Activated naive CD4-positive, alpha-beta T cell treated with anti-CD3 and anti-CD28 coated beads for 36 hours (primary cell): ENCODE measurements at regions not wholly inside any gene's neighbourhood (a gene's known extent, or its start where the extent isn't known, plus 50 kb on each side); places are given as distances from the start of the nearest gene placed in this dataset.

Experiments used
- CTCF ChIA-PET: fragments of 350-600 bp; sonication (Branson Sonifier 250); formaldehyde crosslinking; loops from one replicate; lab custom pipeline; 2021; ENCODE audit warnings: antibody characterized with exemption; lab: Charles Lee
- DNase-seq: peaks from one replicate; pipeline ENCODE4 v3.0.0-alpha.2; 2020
- H3K27ac Mint-ChIP-seq: one replicate; pipeline ENCODE4 v1.8.0; 2021; ENCODE audit warnings: mild to moderate bottlenecking, mixed read lengths
- H3K27me3 Mint-ChIP-seq: one replicate; pipeline ENCODE4 v1.8.0; 2021; ENCODE audit warnings: low read depth, mixed read lengths
- H3K36me3 Mint-ChIP-seq: one replicate; pipeline ENCODE4 v1.8.0; 2021; ENCODE audit warnings: low read depth, mixed read lengths
- H3K4me1 Mint-ChIP-seq: one replicate; pipeline ENCODE4 v1.8.0; 2021; ENCODE audit warnings: low read depth, mixed read lengths
- H3K4me3 Mint-ChIP-seq: one replicate; pipeline ENCODE4 v1.8.0; 2021; ENCODE audit warnings: mild to moderate bottlenecking, moderate library complexity, mixed read lengths
- H3K9me3 Mint-ChIP-seq: one replicate; pipeline ENCODE4 v1.8.0; 2021; ENCODE audit warnings: mixed read lengths
- intact Hi-C: fragments of 100-400 bp; cut with micrococcal nuclease; formaldehyde crosslinking; loops from one replicate; pipeline ENCODE4 v1.15.1; 2023

- intact Hi-C loops = no loop called here
- H3K36me3 Mint-ChIP-seq = no peaks in the 10 kb centered on the region
- CTCF ChIA-PET = no interaction called here
- no peaks in the 10 kb centered on the region for H3K4me1 Mint-ChIP-seq
- no peak overlapping the region for H3K4me3 Mint-ChIP-seq
- no peak for DNase-seq
- no peak overlapping the region for H3K27ac Mint-ChIP-seq
- peaks cover 10% of the 10 kb centered on the region for H3K9me3 Mint-ChIP-seq
- H3K27me3 Mint-ChIP-seq = no peaks in the 10 kb centered on the region
These were observed 317.4 kb downstream of the DIPK2A start for GRCh38 chr3:144289057-144289456.

GRCh38 chr3:144294659-144295538 lies 323.3 kb downstream of the DIPK2A start:
- Mint-ChIP-seq H3K4me3 (no peak overlapping the region), H3K27me3 (no peaks in the 10 kb centered on the region), H3K4me1 (no peaks in the 10 kb centered on the region), H3K9me3 (peaks cover 8% of the 10 kb centered on the region), H3K36me3 (no peaks in the 10 kb centered on the region), H3K27ac (no peak overlapping the region)
- CTCF ChIA-PET = no interaction called here
- intact Hi-C loops = no loop called here
- DNase-seq = no peak

- no peaks in the 10 kb centered on the region for H3K36me3 Mint-ChIP-seq
- no peak overlapping the region for H3K27ac Mint-ChIP-seq
- no peaks in the 10 kb centered on the region for H3K27me3 Mint-ChIP-seq
- H3K4me3 Mint-ChIP-seq = no peak overlapping the region
- H3K9me3 Mint-ChIP-seq = peaks cover 8% of the 10 kb centered on the region
- no peaks in the 10 kb centered on the region for H3K4me1 Mint-ChIP-seq
- intact Hi-C loops = no loop called here
- DNase-seq = no peak
- CTCF ChIA-PET = no interaction called here
These were observed 324.0 kb downstream of the DIPK2A start for GRCh38 chr3:144295613-144296012.

GRCh38 chr3:144296808-144297207 lies 325.2 kb downstream of the DIPK2A start:
- Mint-ChIP-seq H3K4me3 (no peak overlapping the region), H3K36me3 (no peaks in the 10 kb centered on the region), H3K4me1 (no peaks in the 10 kb centered on the region), H3K27ac (no peak overlapping the region), H3K9me3 (peaks cover 2% of the 10 kb centered on the region), H3K27me3 (no peaks in the 10 kb centered on the region)
- intact Hi-C loops = no loop called here
- DNase-seq = no peak
- CTCF ChIA-PET = no interaction called here

GRCh38 chr3:144301863-144302262 lies 330.2 kb downstream of the DIPK2A start:
- CTCF ChIA-PET = no interaction called here
- H3K4me1 Mint-ChIP-seq = no peaks in the 10 kb centered on the region
- no peak overlapping the region for H3K27ac Mint-ChIP-seq
- H3K9me3 Mint-ChIP-seq = peaks cover 9% of the 10 kb centered on the region
- peaks cover 3% of the 10 kb centered on the region for H3K36me3 Mint-ChIP-seq
- no peak for DNase-seq
- H3K27me3 Mint-ChIP-seq = peaks cover 13% of the 10 kb centered on the region
- intact Hi-C loops = loop anchor here (10.0 kb wide), 1 partner anchor 327 kb away; the partner anchor contains the start of gene DIPK2A
- H3K4me3 Mint-ChIP-seq = no peak overlapping the region

GRCh38 chr3:144307951-144308350 lies 336.3 kb downstream of the DIPK2A start:
- intact Hi-C loops = loop anchor here (10.0 kb wide), 1 partner anchor 333 kb away; the partner anchor contains the start of gene DIPK2A
- H3K27ac Mint-ChIP-seq = no peak overlapping the region
- DNase-seq = no peak
- H3K4me3 Mint-ChIP-seq = no peak overlapping the region
- peaks cover 6% of the 10 kb centered on the region for H3K9me3 Mint-ChIP-seq
- H3K4me1 Mint-ChIP-seq = no peaks in the 10 kb centered on the region
- CTCF ChIA-PET = no interaction called here
- H3K27me3 Mint-ChIP-seq = peaks cover 8% of the 10 kb centered on the region
- no peaks in the 10 kb centered on the region for H3K36me3 Mint-ChIP-seq

GRCh38 chr3:144308396-144308795 lies 336.8 kb downstream of the DIPK2A start:
- H3K36me3 Mint-ChIP-seq = no peaks in the 10 kb centered on the region
- no peak overlapping the region for H3K27ac Mint-ChIP-seq
- intact Hi-C loops = loop anchor here (10.0 kb wide), 1 partner anchor 334 kb away; the partner anchor contains the start of gene DIPK2A
- H3K4me3 Mint-ChIP-seq = no peak overlapping the region
- CTCF ChIA-PET = interaction anchor here (1.0 kb wide), 1 partner anchor 11 kb away, joined by 3 read pairs; no protein-coding TSS in a partner anchor
- H3K4me1 Mint-ChIP-seq = no peaks in the 10 kb centered on the region
- H3K9me3 Mint-ChIP-seq = peaks cover 6% of the 10 kb centered on the region
- H3K27me3 Mint-ChIP-seq = peaks cover 8% of the 10 kb centered on the region
- no peak for DNase-seq

- Mint-ChIP-seq H3K4me3 (no peak overlapping the region), H3K36me3 (no peaks in the 10 kb centered on the region), H3K9me3 (no peaks in the 10 kb centered on the region), H3K27me3 (peaks cover 5% of the 10 kb centered on the region), H3K27ac (no peak overlapping the region), H3K4me1 (no peaks in the 10 kb centered on the region)
- no peak for DNase-seq
- intact Hi-C loops = no loop called here
- CTCF ChIA-PET = interaction anchor here (0.5 kb wide), 1 partner anchor 988 kb away, joined by 5 read pairs; no protein-coding TSS in a partner anchor
These were observed 341.1 kb downstream of the DIPK2A start for GRCh38 chr3:144312702-144313101.

- no peak overlapping the region for H3K4me3 Mint-ChIP-seq
- no peaks in the 10 kb centered on the region for H3K4me1 Mint-ChIP-seq
- H3K27ac Mint-ChIP-seq = no peak overlapping the region
- intact Hi-C loops = no loop called here
- H3K27me3 Mint-ChIP-seq = peaks cover 5% of the 10 kb centered on the region
- H3K36me3 Mint-ChIP-seq = no peaks in the 10 kb centered on the region
- H3K9me3 Mint-ChIP-seq = no peaks in the 10 kb centered on the region
- CTCF ChIA-PET = no interaction called here
- DNase-seq = no peak
These were observed 343.3 kb downstream of the DIPK2A start for GRCh38 chr3:144314946-144315345.

GRCh38 chr3:144317961-144318360 lies 346.3 kb downstream of the DIPK2A start:
- Mint-ChIP-seq H3K9me3 (no peaks in the 10 kb centered on the region), H3K27me3 (peaks cover 3% of the 10 kb centered on the region), H3K4me1 (no peaks in the 10 kb centered on the region), H3K36me3 (no peaks in the 10 kb centered on the region), H3K27ac (no peak overlapping the region), H3K4me3 (no peak overlapping the region)
- CTCF ChIA-PET = interaction anchor here (0.8 kb wide), 1 partner anchor 346 kb away, joined by 3 read pairs; the partner anchor contains the start of gene DIPK2A
- DNase-seq = no peak
- intact Hi-C loops = no loop called here

- DNase-seq = no peak
- no peak overlapping the region for H3K27ac Mint-ChIP-seq
- no peaks in the 10 kb centered on the region for H3K4me1 Mint-ChIP-seq
- H3K36me3 Mint-ChIP-seq = no peaks in the 10 kb centered on the region
- no peak overlapping the region for H3K4me3 Mint-ChIP-seq
- intact Hi-C loops = no loop called here
- peaks cover 5% of the 10 kb centered on the region for H3K9me3 Mint-ChIP-seq
- peaks cover 3% of the 10 kb centered on the region for H3K27me3 Mint-ChIP-seq
- CTCF ChIA-PET = no interaction called here
These were observed 352.5 kb downstream of the DIPK2A start for GRCh38 chr3:144324076-144324475.

- CTCF ChIA-PET = no interaction called here
These were observed 361.2 kb downstream of the DIPK2A start for GRCh38 chr3:144332868-144333267.

GRCh38 chr3:144341471-144341870 lies 369.8 kb downstream of the DIPK2A start:
- no peak overlapping the region for H3K27ac Mint-ChIP-seq

More at GRCh38 chr3:144332868-144333267, 361.2 kb downstream of the DIPK2A start:
- Mint-ChIP-seq H3K9me3 (peaks cover 9% of the 10 kb centered on the region), H3K4me3 (no peak overlapping the region), H3K27ac (no peak overlapping the region), H3K36me3 (no peaks in the 10 kb centered on the region), H3K27me3 (no peaks in the 10 kb centered on the region), H3K4me1 (no peaks in the 10 kb centered on the region)
- no peak for DNase-seq
- intact Hi-C loops = no loop called here

More at GRCh38 chr3:144341471-144341870, 369.8 kb downstream of the DIPK2A start:
- peaks cover 3% of the 10 kb centered on the region for H3K27me3 Mint-ChIP-seq
- H3K4me3 Mint-ChIP-seq = no peak overlapping the region
- no peaks in the 10 kb centered on the region for H3K36me3 Mint-ChIP-seq
- CTCF ChIA-PET = interaction anchor here (1.0 kb wide), 1 partner anchor 153 kb away, joined by 3 read pairs; no protein-coding TSS in a partner anchor
- no peaks in the 10 kb centered on the region for H3K4me1 Mint-ChIP-seq
- intact Hi-C loops = no loop called here
- no peaks in the 10 kb centered on the region for H3K9me3 Mint-ChIP-seq
- DNase-seq = no peak
